ENCODE measurements at regions not wholly inside any gene's neighbourhood (a gene's known extent, or its start where the extent isn't known, plus 50 kb on each side); places are given as distances from the start of the nearest gene placed in this dataset.
"Not testable (repeated sequence)": the region's sequence is repeated elsewhere in the genome, so short reads cannot be mapped to it uniquely, and the experiment has no call there.

DNA sequence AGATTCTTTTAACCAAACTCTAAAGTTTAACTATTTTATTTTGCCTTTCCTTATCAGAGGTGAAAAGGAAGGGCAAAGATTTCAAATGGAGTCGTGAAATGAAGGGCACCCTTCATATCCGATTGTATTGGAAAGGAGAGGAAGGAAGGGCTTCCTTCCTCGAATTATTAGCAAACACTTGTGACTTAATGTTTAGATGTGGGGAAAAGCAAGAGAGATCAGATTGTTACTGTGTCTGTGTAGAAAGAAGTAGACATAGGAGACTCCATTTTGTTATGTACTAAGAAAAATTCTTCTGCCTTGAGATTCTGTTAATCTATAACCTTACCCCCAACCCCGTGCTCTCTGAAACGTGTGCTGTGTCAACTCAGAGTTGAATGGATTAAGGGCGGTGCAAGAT is 291.5 kb downstream of the ABCC12 start:
- TF ChIP-seq EP300, POLR2A, CTCF (IDR thresholded peaks at IDR 0.05): not testable (repeated sequence)
